Anterior cingulate cortex (tissue), 58 donors: ENCODE measurements at regions not wholly inside any gene's neighbourhood (a gene's known extent, or its start where the extent isn't known, plus 50 kb on each side); places are given as distances from the start of the nearest gene placed in this dataset.

Source experiments
- DNase-seq, 58 donors: peaks; one replicate each; lab custom pipeline; 2025; lab: John Stamatoyannopoulos, UW

DNA sequence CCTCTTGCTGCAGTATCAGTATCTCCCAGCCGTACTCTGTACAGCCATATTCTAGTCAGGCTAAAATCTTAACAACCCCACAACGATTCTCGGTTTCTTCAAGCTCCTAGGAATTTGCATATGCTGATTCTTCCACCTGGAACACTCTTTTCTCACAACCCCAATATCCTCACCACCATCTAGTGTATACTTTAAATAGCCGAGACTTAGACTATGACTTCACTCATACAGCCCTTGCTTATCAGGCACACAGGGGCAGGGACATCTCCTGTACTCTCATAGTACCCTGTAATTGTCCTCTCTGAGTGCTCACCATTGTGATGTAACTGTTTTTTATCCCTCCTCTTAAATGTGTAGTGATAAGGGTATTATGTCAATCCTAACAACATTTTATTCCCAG is 2126.4 kb upstream of the TENM3 start:
- DNase-seq, result no peak

DNA sequence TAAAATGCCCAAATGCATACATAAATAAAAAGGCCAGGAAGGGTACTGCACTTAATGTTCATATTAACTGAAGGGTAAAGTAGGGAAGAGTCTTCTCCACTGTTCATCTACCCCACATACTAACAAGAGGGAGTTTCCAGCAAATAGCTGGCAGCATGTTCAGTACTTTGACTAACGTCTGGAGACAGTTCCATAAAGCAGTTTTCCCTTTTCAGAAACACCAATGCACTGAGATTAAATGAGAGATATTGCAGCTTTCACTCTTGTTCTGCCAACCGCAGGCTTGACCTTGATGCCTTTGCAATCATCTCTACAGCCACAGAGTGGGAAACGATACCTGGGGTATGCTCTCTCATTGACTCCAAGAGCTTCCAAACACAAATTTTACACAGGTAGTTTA is 2123.1 kb upstream of the TENM3 start:
- no peak for DNase-seq

DNA sequence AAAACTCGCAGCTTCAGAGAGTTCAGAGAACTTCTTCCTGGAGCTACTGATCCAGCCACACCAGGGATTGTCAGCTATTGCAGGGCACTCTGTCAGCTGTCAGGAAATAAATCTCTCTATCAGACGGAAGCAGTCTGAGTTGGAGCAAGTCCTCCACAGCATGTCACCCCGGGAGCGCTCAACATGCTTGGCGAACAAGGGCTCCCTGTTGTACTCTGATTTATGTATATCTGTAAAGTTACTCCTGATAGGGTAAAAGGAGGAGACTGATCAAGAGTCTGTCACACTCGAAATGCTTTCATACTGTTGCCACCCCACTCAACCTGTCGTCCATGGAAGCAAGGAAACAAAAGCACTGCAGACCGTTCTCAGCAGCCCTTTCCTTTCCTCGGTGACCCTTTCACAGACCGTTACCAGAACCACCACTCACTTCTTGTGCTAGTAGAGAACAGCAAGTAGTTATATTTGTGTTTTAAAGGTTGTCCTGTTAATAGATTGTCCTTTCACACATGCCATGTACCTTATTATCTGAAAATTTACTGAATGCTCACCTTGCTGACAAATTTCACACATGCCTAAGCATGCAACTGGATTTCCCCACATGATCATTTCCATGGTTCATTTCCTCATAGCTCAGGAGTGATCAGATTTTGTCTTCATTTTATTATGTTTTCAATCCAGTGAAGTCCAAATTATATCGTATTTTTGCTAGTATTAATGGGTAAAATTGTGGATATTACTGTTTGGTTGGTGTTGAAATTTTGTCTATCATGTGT is 2108.9 kb upstream of the TENM3 start:
- peak in 2 of 58 donors; percentile 0 to 2 for DNase-seq

DNA sequence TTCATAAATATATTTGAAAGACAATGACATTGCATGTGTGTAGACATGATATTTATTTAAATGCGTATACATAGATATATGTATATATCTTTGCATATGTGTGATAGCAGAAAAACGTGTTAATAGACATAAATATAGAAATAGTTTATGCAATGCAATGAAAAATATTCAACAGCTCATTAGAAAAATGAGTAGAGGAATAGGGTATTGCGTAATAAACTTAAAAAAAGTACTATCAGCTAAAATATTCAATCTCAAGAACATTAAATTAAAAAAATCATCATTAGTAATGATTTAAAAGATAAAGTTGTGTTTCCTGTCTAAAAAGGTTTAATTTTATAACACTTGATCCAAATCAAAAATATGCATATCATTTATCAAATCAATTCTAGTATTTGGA is 2101.5 kb upstream of the TENM3 start:
- DNase-seq, result no peak

DNA sequence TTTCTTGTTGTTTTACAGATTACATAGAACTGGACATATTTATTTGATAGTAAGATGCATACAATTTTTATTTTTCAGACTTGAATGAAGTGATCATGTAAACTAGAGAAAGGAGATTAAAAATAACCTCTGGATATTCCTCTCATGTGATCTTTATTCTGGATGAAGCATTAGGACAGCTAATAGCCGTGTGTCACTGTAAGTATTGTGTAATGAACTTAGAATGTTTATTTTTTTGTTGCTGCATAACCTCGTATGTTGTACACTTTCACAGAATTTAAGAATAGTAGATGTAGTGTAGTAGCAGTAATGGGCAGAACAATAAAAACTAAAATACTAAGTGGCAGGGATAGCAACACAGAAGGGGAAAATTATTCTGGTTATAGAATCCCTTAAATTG is 2094.5 kb upstream of the TENM3 start:
- no peak for DNase-seq

DNA sequence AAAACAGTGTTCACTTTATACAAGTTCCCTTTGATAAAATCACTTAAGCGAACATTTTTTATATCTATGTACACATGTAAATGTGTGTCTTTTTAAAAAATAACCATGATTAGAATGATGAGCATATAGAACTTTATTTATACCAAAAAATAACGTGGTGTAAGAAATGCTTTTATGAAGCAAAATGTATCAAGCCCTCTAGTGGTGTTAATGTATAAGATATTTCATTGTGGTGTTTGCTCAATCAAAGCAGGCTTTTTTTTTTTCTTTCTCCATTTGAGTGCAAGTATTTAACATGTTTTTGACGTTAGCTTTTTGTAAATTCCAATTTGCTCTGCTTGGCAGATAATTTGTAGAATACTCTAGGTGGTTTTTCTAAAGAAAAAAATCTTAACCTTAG is 2092.4 kb upstream of the TENM3 start:
- DNase-seq, result no peak

DNA sequence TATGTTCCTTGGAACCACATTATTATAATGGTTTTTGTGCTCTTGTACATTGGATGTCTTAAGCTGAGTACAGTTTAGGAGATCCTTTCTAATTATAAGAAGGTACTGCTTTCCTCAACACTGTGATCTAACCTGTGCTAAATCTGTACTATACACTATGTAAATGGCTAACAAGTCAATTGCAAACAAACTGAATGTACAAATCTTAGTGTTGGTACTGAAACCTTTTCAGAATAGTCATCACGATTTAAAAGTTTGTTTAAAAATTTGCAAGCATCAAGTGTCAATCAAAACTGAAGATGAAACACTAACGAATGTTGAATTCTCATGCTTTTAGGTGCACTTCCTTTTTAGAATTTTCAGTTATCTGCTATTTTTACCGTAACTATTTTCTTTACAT is 2090.4 kb upstream of the TENM3 start:
- DNase-seq, result no peak

DNA sequence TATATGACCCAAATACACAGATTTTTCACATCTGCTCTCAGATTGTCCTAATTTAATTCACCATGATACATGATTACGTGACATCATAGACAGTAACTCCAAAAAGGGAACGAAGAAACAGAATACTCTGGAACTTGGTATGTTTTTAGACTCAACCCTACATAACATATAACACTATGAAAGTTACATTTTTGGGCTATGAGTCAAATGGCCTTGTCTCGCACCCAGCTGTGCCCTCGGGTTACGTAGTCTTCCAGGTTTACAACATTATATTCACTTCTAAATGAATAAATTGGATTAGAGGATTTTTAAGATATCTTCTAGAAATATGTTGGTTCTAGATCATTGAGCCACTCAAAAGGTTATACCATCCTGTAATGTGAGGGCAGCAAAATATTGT is 2089.6 kb upstream of the TENM3 start:
- no peak for DNase-seq

DNA sequence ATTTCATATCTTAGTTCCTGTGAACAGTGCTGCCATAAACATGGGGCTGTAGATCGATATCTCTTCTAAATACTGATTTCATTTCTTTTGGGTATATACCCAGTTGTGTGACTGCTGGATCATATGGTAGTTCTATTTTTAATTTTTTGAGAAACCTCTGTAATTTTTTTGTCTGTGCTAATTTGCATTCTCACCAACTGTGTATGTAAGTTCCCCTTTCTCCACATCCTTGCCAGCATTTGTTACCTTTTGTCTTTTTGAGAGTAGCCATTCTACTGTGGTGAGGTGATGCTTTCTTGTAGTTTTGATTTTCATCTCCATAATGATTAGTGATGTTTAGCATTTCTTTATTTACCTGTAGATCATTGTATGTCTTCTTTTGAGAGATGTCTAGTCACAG is 2086.5 kb upstream of the TENM3 start:
- no peak for DNase-seq

DNA sequence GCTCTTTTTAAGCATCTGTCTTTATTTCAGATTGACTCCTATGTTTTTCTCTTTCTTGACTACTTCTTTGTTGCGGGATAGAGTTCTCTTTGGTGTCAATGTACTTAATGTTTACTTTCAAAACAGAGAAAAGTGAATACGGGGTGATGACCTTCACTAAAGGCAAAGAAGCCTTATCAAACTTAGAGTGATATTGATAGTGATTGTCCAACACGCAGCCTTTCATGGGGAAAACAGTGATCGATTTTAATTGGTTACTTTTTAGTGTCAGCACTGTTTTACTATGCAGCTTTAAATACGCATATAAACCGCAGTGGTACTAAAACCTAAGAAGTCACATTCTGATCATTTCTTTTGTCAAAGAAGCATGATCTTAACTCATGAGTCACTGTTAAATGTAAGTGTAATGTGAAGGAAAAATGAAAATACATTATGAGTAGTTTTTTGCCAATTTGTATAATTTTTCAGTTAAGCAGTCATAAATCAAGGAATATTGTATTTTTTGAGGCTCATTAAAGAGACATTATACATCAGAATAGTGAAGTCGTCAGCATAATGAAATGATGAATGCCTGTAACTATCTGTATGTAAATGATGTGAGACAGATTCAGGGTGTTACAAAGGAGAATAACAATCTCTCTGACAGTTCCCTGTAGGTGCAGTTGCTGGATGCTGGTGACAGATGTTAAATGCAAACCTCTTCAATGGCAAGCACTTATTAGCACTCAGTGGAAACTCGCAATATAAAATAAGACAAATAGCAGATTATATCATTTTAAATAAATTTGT is 2082.8 kb upstream of the TENM3 start:
- DNase-seq, result no peak

DNA sequence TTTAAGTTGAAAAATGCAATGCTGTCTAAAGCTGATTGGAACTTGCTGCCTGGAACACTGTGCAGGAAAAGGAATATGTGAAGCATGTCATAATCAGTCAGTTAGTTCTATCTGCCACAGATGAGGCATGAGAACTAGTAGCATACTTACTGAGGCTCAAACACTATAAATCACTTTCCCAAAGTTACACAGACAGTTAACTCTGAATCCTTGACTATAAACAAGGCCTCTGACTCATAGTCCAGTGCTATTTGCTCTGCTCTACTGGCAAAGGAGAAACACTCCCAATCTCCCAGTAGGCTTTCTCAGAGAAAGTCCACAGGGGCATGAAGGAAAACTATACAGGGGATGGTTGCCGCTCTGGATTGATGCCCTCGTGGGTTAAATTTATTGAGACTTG is 2078.4 kb upstream of the TENM3 start:
- no peak for DNase-seq

DNA sequence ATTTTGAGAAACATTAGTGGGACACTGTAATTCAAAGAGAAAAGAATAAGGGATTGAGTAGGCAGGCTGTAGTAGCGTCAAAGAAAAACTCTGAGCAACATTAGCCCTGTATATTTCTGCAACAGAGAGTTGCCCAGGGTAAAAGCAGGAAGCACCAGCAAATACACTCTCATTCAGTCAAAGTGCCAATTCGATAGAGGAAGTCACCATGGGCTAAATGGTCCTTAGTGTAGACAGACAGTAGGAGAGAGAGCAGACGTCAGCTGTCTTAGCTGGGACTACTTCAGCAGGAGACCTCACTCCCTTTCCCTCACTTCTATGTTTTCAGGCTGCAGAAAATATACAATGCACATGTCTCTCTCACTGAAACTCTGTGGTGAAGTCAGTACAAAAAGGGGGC is 2073.8 kb upstream of the TENM3 start:
- no peak for DNase-seq

DNA sequence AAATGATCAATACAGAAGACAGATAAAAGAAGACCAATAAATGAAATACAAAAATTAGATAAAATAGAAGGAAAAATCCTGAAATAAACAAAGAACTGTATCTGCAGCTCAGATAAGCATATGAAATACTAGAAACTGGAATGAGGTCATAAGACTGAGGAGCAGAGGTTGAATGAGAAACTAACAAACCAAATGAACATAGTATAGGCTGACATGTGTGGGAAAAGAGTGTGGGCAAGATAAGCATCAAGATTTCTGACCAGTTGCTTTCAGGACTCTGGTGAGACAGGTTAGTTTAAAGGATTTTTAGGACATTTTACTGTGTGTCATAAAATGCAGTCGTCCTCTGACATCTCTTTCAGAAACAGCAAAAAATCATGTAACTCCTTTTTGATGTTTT is 2073.2 kb upstream of the TENM3 start:
- no peak for DNase-seq

DNA sequence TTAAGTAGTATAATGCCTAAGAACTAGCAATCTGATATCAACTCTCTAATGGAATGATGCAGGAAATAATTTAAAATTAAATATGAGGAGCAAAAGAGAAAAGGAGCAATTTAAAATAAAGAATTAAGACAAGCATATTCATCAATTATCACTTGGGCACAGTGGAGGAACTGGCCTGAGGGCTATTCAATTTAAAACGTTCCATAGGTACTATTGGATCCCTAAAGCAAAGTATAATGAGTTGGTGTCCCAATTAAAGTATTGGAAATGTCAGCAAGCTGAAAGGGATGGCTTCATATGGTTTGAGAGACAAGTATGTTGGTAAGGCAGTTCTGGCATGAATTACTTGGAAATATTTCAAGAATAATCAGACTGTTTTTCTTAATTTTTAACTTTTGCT is 2064.1 kb upstream of the TENM3 start:
- no peak for DNase-seq

DNA sequence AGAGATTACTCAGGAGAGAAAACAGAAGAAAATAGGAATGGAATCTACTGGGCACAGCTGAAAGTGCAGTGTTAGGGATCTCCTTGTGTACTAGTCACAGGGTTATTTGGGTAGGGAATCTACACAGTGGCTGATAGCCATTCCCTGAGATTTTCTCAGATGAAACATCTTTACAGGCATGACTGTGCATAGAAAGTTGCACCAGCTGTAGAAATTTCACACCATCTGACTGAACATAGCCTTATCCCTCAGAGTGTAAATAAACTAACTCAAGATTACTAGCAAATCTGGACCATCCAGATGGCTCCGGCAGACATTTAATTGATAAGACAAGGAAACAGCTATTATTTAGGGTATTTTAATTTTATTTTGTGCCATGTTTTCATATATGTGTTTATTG is 2053.5 kb upstream of the TENM3 start:
- DNase-seq, result peak in 1 of 58 donors; percentile 7

DNA sequence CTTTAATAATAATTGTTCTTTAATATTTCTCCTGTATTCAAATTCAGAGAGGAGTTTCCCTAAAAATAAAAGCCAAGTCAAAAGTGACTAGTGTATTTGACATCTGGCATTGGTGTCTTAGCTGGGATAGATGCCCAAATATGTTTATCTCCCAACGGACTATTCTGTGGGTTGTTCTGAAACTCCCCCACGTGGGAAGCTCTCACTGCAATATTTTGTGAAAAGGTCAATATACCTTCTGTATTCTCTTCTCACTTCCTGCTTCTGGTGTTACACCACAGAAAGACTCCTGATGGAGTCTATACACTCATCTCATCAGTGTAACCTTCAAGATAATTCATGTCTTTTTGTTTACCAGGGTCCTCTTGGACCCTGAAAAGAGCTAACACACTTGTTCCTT is 2052.8 kb upstream of the TENM3 start:
- DNase-seq, result no peak

DNA sequence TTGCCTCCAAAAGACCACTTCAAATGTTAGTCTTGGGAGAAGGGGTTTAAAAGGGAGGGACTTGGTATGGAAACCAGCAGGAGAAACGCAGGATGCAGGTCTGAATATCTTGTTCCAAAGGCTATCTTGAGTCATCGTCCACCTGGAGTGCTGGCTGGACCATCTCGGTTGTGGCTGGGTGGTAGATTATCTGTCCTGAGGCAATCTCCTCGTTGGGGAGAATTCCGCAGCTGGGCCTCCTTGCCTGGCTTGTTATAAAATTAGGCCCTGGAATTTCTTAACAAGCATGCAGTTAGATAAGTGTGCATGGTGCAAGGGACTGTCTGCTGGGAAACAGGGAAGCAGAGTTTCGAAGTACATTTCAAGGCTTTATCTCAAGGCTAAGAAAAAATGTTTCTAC is 2045.7 kb upstream of the TENM3 start:
- no peak for DNase-seq

DNA sequence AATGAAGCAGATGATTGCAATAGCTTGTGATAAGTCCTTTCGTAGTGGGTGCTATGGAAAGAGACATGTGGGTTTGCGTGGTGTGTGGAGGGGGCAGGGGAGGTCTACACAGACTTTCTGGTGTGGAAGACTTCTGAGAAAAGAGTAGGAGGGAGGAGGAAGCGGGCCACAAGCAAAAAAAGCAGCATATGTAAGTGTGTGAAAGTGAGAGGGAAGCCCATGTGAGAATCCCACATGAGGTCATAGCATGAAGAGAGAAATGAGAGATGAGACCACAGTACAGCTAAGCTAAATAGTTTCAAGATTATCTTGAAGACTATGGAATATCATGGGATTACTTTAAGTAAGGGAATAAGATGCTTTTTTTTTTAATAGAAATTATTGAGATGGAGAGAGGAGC is 2039.9 kb upstream of the TENM3 start:
- DNase-seq, result no peak

DNA sequence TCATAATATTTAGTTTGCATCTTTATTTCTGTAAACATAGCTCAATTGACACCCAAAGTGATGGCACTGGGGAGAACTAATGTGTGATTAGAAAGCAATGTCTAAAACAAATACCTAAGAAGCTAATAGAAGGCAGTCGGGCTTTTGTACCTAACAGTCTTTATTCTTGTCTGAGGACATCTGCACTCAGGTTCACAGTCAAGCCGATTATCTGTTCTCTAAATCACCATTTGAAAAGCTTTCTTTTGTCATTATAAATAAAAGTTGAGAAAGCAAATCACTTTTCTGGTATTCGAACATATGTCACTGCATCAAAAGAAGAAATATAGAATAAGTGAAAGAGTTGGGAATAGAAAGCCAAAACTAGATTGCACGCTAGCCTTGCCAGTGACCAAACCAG is 2037.9 kb upstream of the TENM3 start:
- DNase-seq, result no peak

DNA sequence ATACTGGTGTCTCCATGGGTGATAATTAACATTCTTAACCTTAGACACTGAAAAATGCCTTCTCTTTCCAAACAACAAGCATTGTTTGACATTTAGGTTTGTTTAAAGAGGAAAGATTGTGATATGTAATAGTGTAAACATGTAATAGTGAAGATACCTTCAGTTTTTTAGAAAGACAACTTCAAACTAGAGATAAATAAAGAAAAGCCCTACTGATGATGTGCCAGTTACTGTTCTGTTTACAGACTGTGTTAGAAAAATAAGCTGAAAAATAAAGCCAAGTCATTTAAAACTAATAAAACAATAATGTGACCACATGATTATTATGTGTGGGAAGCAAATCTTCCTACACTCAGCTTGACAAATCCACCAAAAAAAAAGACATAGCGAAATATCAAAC is 2035.3 kb upstream of the TENM3 start:
- no peak for DNase-seq

DNA sequence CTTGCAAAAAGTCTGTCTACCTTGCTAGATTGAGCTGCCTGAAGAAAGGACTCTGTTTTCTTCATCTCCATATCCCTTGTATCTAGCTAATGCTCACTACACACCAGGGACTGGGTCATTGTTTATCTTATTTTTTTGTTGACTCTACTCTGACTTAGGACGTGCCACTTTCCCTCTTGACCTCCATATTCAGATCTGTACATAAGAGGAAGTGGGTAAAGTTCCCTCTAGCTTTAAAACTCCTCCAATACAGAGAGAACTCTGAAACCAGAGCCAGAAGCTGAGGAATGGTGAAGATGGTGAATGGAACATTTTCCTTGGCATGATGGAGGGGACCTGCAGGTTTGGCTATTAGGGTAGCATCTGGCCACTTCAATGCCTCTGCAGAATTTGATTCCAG is 2026.1 kb upstream of the TENM3 start:
- DNase-seq, result no peak

DNA sequence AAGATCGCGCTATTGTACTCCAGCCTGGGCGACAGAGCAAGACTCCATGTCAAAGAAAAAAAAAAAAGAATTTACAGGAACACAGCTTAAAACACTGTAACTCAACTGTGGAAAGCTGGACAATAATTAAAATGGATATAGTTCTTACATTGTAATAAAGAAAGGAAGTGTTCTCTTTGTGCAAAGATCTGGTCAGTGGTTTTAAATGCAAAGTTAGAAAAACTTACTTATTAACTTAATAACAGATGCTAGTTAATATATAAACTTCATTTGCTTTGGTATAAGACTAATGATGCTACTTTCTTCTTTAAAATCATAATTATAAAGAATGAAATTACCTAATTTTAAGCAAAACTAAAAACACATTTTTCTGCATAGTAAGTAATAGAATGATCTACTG is 2024.1 kb upstream of the TENM3 start:
- no peak for DNase-seq
